ENCODE measurements at regions not wholly inside any gene's neighbourhood (a gene's known extent, or its start where the extent isn't known, plus 50 kb on each side); places are given as distances from the start of the nearest gene placed in this dataset.

DNA sequence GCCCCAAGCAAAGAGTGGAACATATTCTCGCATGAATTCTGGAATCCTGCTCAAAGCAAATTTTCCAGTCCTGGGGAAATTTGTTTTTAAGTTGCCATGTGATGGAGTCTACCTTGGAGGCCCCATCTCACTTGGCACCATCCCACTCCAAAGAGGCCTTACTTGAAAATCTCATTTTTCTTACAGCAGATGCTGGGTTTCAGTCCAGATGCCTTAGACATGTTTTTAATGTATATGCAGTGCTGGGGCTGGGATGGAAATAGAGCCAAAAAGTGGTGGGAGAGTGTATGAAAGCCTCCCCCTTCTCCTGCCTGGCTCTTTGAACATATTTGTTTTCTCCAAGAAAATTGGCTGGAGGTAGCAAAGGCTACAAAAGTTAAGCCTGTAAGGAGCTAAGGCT is 493.7 kb downstream of the ENC1 start:
- TF ChIP-seq CTCF (IDR thresholded peaks at IDR 0.05) (no peak), POLR2A (IDR thresholded peaks at IDR 0.05) (no peak), EP300 (IDR thresholded peaks at IDR 0.05) (no peak)

Measured in ovary (tissue), 3 donors.